ENCODE measurements at regions not wholly inside any gene's neighbourhood (a gene's known extent, or its start where the extent isn't known, plus 50 kb on each side); places are given as distances from the start of the nearest gene placed in this dataset.

- Histone ChIP-seq H3K79me2 (ENCODE audit: control insufficient read depth, insufficient read depth, low read length) (no peaks in the 10 kb centered on the region), H3K4me2 (ENCODE audit: control insufficient read depth, insufficient read depth) (no peak overlapping the region), H2AFZ (ENCODE audit: control insufficient read depth, low read depth, low read length) (no peak overlapping the region), H3K27me3 (replicated peaks in 1 of 2; ENCODE audit: control insufficient read depth in 2 of 2, insufficient read depth in 2 of 2, low read length in 1 of 2) (no peaks in the 10 kb centered on the region), H4K20me1 (ENCODE audit: control insufficient read depth, insufficient read depth) (no peaks in the 10 kb centered on the region), H3K4me1 (ENCODE audit: control insufficient read depth, insufficient read depth, low read length) (peaks cover 12% of the 10 kb centered on the region), H3K9me3 (replicated peaks; ENCODE audit: control insufficient read depth, insufficient read depth, low read length) (no peaks in the 10 kb centered on the region), H3K9ac (ENCODE audit: control insufficient read depth, insufficient read depth, low read length) (no peak overlapping the region), H3K27ac (ENCODE audit: control insufficient read depth, insufficient read depth) (no peak overlapping the region), H3K4me3 (no peak overlapping the region), H3K36me3 (ENCODE audit: control insufficient read depth in 2 of 2, insufficient read depth in 2 of 2, low read length in 1 of 2) (no peaks in the 10 kb centered on the region)
- RAD21 ChIA-PET (ENCODE audit: unreplicated experiment) = no interaction called here
- intact Hi-C loops (cut with micrococcal nuclease; ENCODE audit: unreplicated experiment) = no loop called here
- no peak for ATAC-seq
- POLR2A ChIA-PET = no interaction called here
- in situ Hi-C loops (cut with MboI) = no loop called here
- 88% methylated on average over 7 of the region's 7 CpGs for WGBS (ENCODE audit: insufficient coverage, insufficient replicate concordance, low lambda C conversion rate, missing lambda C conversion rate)
- SMC1A ChIA-PET (ENCODE audit: uncharacterized antibody, unreplicated experiment) = interaction anchor here (1.6 kb wide), 1 partner anchor 13 kb away, joined by 3 read pairs; no protein-coding TSS in a partner anchor
- no TSS peak for BruUV-seq (replicated peaks)
- TF ChIP-seq NR2C2 (IDR thresholded peaks at IDR 0.05; ENCODE audit: borderline replicate concordance, control insufficient read depth, insufficient read length, low read depth) = no peak
- no peak for TF ChIP-seq PML (IDR thresholded peaks at IDR 0.05; ENCODE audit: low read length)
- no peak for TF ChIP-seq POLR2AphosphoS5 (IDR thresholded peaks at IDR 0.05; ENCODE audit: low read length)
- no peak for TF ChIP-seq RAD51 (IDR thresholded peaks at IDR 0.05)
- TF ChIP-seq, protein P1, sequence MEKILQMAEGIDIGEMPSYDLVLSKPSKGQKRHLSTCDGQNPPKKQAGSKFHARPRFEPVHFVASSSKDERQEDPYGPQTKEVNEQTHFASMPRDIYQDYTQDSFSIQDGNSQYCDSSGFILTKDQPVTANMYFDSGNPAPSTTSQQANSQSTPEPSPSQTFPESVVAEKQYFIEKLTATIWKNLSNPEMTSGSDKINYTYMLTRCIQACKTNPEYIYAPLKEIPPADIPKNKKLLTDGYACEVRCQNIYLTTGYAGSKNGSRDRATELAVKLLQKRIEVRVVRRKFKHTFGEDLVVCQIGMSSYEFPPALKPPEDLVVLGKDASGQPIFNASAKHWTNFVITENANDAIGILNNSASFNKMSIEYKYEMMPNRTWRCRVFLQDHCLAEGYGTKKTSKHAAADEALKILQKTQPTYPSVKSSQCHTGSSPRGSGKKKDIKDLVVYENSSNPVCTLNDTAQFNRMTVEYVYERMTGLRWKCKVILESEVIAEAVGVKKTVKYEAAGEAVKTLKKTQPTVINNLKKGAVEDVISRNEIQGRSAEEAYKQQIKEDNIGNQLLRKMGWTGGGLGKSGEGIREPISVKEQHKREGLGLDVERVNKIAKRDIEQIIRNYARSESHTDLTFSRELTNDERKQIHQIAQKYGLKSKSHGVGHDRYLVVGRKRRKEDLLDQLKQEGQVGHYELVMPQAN (conservative IDR thresholded peaks at IDR 0.05) = no peak
- TF ChIP-seq SKIL (IDR thresholded peaks at IDR 0.05; ENCODE audit: low read depth, poor library complexity, severe bottlenecking) = no peak
- no peak for TF ChIP-seq YY1 (IDR thresholded peaks at IDR 0.05; ENCODE audit: low read depth, low read length)
- no peak for TF ChIP-seq SREBF1 (IDR thresholded peaks at IDR 0.05; ENCODE audit: low read length)
- no peak for TF ChIP-seq JUND (IDR thresholded peaks at IDR 0.05; ENCODE audit: low read depth, low read length)
- no peak for TF ChIP-seq ELK1 (IDR thresholded peaks at IDR 0.05; ENCODE audit: low read depth, low read length)
- no peak for TF ChIP-seq RBBP5 (conservative IDR thresholded peaks at IDR 0.05)
- no peak for TF ChIP-seq ESRRA (IDR thresholded peaks at IDR 0.05; ENCODE audit: low read length)
- no peak for TF ChIP-seq ATF2 (IDR thresholded peaks at IDR 0.05; ENCODE audit: low read length)
- CTCF ChIA-PET = no interaction called here
- no peak for DNase-seq (ENCODE audit: low read depth, low spot score)
- no peak for FAIRE-seq
Observed at GRCh38 chr6:15021074-15021473, 224.8 kb upstream of the JARID2 start.

Data from GM12878 (cell line).